Loucy (cell line): ENCODE measurements at regions not wholly inside any gene's neighbourhood (a gene's known extent, or its start where the extent isn't known, plus 50 kb on each side); places are given as distances from the start of the nearest gene placed in this dataset.

ENCODE experiments used
- H2AFZ ChIP-seq: fragments of 200-600 bp; sonication (generic); 2 replicates; pipeline ENCODE4 v1.6.0; 2016; ENCODE audit warnings: antibody characterized with exemption, mild to moderate bottlenecking, low read length, moderate library complexity
- H3F3A ChIP-seq: fragments of 200-600 bp; 2 replicates; pipeline ENCODE4 v1.6.0; 2016; ENCODE audit warnings: antibody characterized with exemption, low read depth, mild to moderate bottlenecking
- H3K27me3 ChIP-seq: fragments of 200-600 bp; sonication (generic); 2 replicates; pipeline ENCODE4 v1.6.1; 2014; ENCODE audit warnings: low read length, mild to moderate bottlenecking; ENCODE audit not compliant: insufficient read depth, poor library complexity, severe bottlenecking
- H3K36me3 ChIP-seq: fragments of 200-600 bp; sonication (generic); 2 replicates; pipeline ENCODE4 v1.6.1; 2016; ENCODE audit warnings: low read length; ENCODE audit not compliant: insufficient read depth
- H3K4me1 ChIP-seq: fragments of 200-600 bp; sonication (generic); 2 replicates; pipeline ENCODE4 v1.5.1; 2014; ENCODE audit warnings: low read length, mild to moderate bottlenecking; ENCODE audit not compliant: insufficient read depth, poor library complexity, severe bottlenecking
- H3K4me2 ChIP-seq: fragments of 200-600 bp; sonication (generic); 2 replicates; pipeline ENCODE4 v1.6.0; 2014; ENCODE audit warnings: antibody characterized with exemption, low read length, low read depth, mild to moderate bottlenecking; ENCODE audit not compliant: poor library complexity, severe bottlenecking
- H3K4me3 ChIP-seq: fragments of 200-600 bp; sonication (generic); 2 replicates; pipeline ENCODE4 v1.5.1; 2014; ENCODE audit warnings: low read length, mild to moderate bottlenecking, mixed read lengths; ENCODE audit not compliant: poor library complexity, severe bottlenecking
- H3K79me2 ChIP-seq: fragments of 200-600 bp; sonication (generic); 2 replicates; pipeline ENCODE4 v1.6.1; 2014; ENCODE audit warnings: low read length; ENCODE audit not compliant: insufficient read depth
- H3K9ac ChIP-seq: fragments of 200-600 bp; sonication (generic); 2 replicates; pipeline ENCODE4 v1.6.0; 2014; ENCODE audit warnings: mild to moderate bottlenecking, low read depth, low read length, moderate library complexity; ENCODE audit not compliant: poor library complexity, severe bottlenecking
- H3K9me2 ChIP-seq: fragments of 200-600 bp; sonication (generic); replicated peaks from 2 replicates; pipeline ENCODE4 v1.6.1; 2016; ENCODE audit warnings: low read depth, low read length, mixed read lengths
- H3K9me3 ChIP-seq: fragments of 200-600 bp; sonication (generic); 2 replicates; pipeline ENCODE4 v1.6.1; 2014; ENCODE audit warnings: mild to moderate bottlenecking, antibody characterized with exemption, low read length, low read depth; ENCODE audit not compliant: insufficient read depth
- H4K20me1 ChIP-seq: fragments of 200-600 bp; sonication (generic); 2 replicates; pipeline ENCODE4 v1.6.0; 2014; ENCODE audit warnings: antibody characterized with exemption, low read length, mild to moderate bottlenecking; ENCODE audit not compliant: insufficient read depth, poor library complexity, severe bottlenecking
- EZH2phosphoT487 ChIP-seq: fragments of 200-600 bp; IDR thresholded peaks from 2 replicates; pipeline ENCODE4 v1.6.1; 2018; ENCODE audit warnings: antibody characterized with exemption, mild to moderate bottlenecking, moderate library complexity, borderline replicate concordance
- TF ChIP-seq, protein P1 (sequence below): fragments of 200-600 bp; sonication (generic); conservative IDR thresholded peaks from 2 replicates; pipeline ENCODE4 v1.5.1; 2014; ENCODE audit warnings: mild to moderate bottlenecking, antibody characterized with exemption, low read length

DNA sequence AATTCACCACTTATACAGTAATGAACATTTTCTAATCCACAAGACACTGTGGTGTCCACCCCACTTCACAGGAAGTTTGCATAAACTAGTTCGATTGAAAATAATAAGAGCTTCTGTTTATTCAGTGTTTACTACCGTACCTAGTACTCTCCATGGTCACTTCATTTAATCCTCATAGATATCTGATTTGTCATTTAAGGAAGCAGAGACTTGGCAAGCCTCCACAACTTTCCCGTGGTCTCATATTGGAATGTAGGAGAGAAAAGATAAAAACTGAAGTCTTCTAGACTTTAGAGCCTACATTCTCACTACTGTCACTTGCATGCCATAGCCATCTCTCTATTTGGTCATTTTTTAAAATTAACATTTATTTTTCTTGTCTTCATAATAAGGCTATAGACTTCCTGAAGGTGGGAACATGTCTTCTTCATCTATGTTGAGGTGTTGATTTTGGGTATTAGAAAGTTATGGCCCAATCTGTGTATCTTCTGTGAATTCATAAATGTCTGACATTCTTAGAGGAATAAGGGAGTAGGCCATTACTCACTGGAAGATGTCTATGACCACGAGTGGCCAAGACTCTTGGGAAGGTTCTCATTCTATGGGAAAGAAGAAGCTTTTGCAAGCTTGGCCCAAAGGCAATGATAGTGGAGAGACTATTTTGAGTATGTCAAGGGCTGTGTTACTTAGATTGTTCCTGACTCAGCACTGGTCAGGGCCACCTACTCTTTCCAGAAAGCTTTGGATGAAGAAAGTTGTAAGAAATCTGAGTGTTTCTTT, 423.7 kb downstream of the LRIG3 start:
- Histone ChIP-seq H2AFZ (no peak overlapping the region), H3K4me2 (no peak overlapping the region), H4K20me1 (no peaks in the 10 kb centered on the region), H3K9me2 (no peaks in the 10 kb centered on the region), H3K79me2 (no peaks in the 10 kb centered on the region), H3K4me1 (no peaks in the 10 kb centered on the region), H3K4me3 (no peak overlapping the region), H3F3A (no peaks in the 10 kb centered on the region), H3K9ac (no peak overlapping the region), H3K36me3 (no peaks in the 10 kb centered on the region), H3K27me3 (no peaks in the 10 kb centered on the region), H3K9me3 (no peaks in the 10 kb centered on the region)
- TF ChIP-seq, protein P1, sequence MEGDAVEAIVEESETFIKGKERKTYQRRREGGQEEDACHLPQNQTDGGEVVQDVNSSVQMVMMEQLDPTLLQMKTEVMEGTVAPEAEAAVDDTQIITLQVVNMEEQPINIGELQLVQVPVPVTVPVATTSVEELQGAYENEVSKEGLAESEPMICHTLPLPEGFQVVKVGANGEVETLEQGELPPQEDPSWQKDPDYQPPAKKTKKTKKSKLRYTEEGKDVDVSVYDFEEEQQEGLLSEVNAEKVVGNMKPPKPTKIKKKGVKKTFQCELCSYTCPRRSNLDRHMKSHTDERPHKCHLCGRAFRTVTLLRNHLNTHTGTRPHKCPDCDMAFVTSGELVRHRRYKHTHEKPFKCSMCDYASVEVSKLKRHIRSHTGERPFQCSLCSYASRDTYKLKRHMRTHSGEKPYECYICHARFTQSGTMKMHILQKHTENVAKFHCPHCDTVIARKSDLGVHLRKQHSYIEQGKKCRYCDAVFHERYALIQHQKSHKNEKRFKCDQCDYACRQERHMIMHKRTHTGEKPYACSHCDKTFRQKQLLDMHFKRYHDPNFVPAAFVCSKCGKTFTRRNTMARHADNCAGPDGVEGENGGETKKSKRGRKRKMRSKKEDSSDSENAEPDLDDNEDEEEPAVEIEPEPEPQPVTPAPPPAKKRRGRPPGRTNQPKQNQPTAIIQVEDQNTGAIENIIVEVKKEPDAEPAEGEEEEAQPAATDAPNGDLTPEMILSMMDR: no peak
- TF ChIP-seq EZH2phosphoT487: no peak

DNA sequence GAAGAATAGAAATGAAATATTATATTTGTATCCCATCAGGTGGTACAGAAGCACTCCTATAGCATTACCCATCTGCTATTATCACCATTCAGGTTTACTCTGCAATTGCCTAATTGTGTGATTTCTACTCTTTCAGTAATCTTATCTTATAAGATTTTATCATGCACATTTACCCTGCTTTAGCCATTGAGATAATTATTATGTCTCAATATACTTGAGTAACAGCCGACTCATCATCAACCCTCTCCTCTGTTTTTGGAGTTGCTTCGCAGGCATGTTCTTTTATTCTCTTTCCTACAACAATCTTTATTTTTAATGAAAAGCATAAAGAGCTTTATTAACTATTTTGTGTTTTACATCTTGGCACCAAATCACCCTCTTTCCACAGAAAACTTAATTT, 419.9 kb downstream of the LRIG3 start:
- Histone ChIP-seq H3K4me3 (no peak overlapping the region), H3K79me2 (no peaks in the 10 kb centered on the region), H3K9me3 (no peaks in the 10 kb centered on the region), H3F3A (no peaks in the 10 kb centered on the region), H3K36me3 (no peaks in the 10 kb centered on the region), H3K9me2 (no peaks in the 10 kb centered on the region), H3K9ac (no peak overlapping the region), H3K4me2 (no peak overlapping the region), H3K4me1 (no peaks in the 10 kb centered on the region), H3K27me3 (no peaks in the 10 kb centered on the region), H2AFZ (no peak overlapping the region), H4K20me1 (no peaks in the 10 kb centered on the region)
- TF ChIP-seq, protein P1: no peak
- no peak for TF ChIP-seq EZH2phosphoT487

DNA sequence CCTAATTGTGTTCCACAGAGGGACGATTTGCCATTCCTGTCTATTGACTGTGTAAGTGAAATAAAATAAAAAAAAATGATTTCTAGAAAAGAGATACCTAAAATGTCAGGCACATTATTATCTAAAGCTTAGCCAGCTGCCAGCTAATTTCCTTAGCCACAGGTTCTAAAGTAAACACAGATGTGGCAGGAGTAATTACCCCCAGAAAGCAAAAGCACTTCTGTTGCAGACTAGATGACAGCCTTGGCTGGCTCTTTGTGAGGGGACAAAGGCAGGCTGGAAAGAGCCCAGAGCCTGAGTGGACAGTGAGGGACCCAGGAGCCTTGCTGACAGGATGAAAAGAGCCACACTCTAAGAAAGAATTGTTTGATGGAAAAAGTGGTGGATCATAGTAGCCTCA, 418.1 kb downstream of the LRIG3 start:
- H3K27me3 ChIP-seq: no peaks in the 10 kb centered on the region
- no peak overlapping the region for H3K9ac ChIP-seq
- no peak overlapping the region for H3K4me2 ChIP-seq
- no peak overlapping the region for H2AFZ ChIP-seq
- H3K9me2 ChIP-seq: no peaks in the 10 kb centered on the region
- no peak overlapping the region for H3K4me3 ChIP-seq
- no peaks in the 10 kb centered on the region for H3K4me1 ChIP-seq
- no peaks in the 10 kb centered on the region for H4K20me1 ChIP-seq
- no peaks in the 10 kb centered on the region for H3K79me2 ChIP-seq
- no peaks in the 10 kb centered on the region for H3K9me3 ChIP-seq
- TF ChIP-seq EZH2phosphoT487: no peak
- TF ChIP-seq, protein P1: no peak
- H3K36me3 ChIP-seq: no peaks in the 10 kb centered on the region
- H3F3A ChIP-seq: no peaks in the 10 kb centered on the region
